GM08714 (cell line): ENCODE measurements at regions not wholly inside any gene's neighbourhood (a gene's known extent, or its start where the extent isn't known, plus 50 kb on each side); places are given as distances from the start of the nearest gene placed in this dataset.
A peak's percentile ranks its signal among the peaks of the same experiment; 100 is the strongest.

Experiments
- H3K4me3 ChIP-seq: fragments of 200-500 bp; sonication (Bioruptor generic); 2 replicates; pipeline ENCODE4 v1.5.1; 2014; ENCODE audit warnings: mild to moderate bottlenecking, low read length, inconsistent platforms
- ZNF274 ChIP-seq: IDR thresholded peaks from 2 replicates; pipeline ENCODE4 v1.6.1; 2012; ENCODE audit warnings: mild to moderate bottlenecking, low read depth, low read length

DNA sequence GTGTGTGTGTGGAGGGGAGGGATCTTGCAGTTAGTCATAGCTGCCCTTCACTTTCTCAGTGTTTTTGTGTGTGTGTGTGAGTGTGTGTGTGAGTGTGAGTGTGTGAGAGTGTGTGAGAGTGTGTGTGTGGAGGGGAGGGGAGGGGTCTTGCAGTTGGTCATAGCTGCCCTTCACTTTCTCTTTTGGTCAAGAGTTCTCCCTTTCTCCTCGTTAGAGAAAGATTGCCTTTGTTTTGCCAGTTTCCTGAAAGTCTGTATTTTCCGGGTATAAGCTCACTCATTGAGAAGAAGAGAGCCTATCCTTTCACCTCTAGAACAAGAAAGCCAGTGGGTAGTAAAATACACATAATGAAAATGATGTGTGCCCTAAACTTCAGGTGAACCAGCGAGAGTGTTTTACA is 75.2 kb upstream of the ENPP6 start:
- H3K4me3 ChIP-seq: no peak overlapping the region
- no peak for TF ChIP-seq ZNF274

DNA sequence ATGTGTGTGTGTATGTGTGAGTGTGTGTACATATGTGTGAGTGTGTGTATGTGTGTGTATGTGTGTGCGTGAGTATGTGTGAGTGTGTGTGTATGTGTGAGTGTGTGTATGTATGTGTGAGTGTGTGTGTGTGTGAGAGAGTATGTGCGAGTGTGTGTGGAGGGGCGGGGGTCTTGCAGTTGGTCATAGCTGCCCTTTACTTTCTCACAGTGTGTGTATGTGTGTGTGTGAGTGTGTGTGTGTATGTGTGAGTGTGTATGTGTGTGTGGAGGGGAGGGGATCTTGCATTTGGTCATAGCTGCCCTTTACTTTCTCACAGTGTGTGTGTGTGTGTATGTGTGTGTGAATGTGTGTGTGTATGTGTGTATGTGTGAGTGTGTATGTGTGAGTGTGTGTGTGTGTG is 74.8 kb upstream of the ENPP6 start:
- no peak overlapping the region for H3K4me3 ChIP-seq
- TF ChIP-seq ZNF274: no peak

DNA sequence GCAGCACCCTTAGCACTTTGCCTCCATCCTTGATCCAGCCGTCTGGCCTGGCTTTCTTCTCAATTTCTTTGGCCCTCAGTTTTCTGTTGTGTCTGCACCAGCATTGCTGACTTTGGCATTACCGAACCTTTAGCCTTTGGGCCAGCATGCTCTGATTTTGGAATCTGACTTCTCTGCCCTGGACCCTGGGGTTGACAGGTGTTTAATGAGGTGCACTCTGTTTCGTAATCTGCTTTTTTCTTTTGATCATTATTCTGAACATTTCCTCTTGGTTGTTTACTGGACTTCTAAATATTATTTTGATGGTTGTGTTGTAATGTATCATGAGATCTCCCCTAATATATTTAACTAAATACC is 71.5 kb upstream of the ENPP6 start:
- no peak for TF ChIP-seq ZNF274
- peak overlapping the region; percentile 1; the same call in 1 of the 2 replicates for H3K4me3 ChIP-seq

DNA sequence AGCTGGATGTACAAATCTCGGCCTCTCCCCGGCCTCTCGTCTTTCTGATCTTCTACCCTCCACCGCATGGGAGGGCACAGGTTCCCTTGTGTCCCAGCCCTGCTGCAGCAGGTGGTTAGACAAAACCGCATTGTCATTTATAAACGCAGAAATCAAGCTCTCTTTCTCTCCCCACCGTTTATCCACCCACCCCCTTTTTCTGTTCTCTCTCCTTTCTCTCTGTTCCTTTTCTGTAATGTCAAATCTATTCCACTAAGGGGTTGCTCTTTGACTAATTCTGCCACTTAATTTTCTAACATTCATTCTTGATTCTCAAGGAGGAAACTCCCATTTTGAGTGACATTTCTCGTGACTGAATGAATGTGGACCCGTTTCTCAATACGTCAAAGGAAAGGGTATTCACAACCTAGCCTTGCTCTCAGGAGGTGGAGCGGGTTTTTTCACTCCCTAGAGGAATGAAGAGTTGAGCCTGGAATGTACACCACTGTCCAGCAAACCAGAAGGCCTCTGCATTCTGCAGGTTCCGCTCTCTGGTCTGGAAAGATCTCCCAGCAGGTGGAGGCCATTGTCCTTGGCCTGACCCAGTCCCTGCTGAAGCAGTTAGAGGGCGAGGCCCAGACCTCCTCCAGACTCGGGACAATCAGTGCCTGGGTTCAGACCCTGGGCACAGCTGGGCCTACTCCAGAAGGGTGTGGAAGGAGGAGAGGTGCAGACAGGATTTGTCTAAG is 70.9 kb upstream of the ENPP6 start:
- no peak for TF ChIP-seq ZNF274
- H3K4me3 ChIP-seq: peak overlapping the region; percentile 46; the same call in 1 of the 2 replicates

DNA sequence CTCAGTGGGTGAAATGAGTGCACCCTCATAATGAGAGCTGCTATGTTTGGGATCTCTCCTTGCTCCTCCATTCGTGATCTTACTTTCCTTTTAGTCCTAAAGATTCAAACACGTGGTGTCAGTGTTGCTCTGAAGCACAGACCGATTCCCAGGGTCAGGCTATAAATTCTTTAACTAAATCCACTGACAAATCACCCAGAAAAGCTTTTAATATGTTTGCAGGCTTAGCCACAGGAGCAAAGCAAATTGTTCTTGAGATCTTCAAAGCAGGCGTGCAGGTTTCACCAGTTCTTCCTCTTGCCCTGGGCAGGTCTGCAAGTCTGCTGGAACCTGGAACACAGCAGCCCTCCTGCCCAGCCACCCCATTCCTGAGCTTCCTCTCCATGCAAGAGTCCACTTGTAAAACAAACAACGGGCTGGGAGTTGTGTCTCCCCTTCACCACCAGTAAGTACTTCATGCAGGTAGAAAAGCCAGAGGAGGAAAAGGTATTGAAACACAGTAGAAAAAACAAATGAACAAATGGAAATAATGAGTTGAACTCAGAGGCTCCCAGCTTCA is 70.1 kb upstream of the ENPP6 start:
- H3K4me3 ChIP-seq: peak overlapping the region; percentile 46; the same call in 1 of the 2 replicates
- TF ChIP-seq ZNF274: no peak

DNA sequence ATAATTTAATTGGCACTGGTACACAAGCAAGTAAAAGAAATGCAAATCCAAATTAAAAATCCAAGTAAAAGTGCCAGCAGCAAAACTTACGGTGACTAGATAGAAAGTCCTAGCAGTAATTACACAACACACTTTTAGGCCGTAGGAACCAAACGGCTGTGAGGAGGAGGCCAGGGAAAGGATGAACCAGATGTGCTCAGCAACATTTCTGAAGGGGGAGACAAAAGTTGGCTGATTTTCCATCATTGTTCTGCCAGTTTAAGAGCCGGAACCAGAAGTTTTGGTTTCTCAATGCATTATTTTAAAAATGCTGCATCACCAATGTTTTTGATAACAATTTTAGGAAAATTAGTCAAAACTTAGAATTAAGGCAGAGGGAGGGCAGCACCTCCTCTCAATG is 68.7 kb upstream of the ENPP6 start:
- H3K4me3 ChIP-seq: no peak overlapping the region
- TF ChIP-seq ZNF274: no peak

DNA sequence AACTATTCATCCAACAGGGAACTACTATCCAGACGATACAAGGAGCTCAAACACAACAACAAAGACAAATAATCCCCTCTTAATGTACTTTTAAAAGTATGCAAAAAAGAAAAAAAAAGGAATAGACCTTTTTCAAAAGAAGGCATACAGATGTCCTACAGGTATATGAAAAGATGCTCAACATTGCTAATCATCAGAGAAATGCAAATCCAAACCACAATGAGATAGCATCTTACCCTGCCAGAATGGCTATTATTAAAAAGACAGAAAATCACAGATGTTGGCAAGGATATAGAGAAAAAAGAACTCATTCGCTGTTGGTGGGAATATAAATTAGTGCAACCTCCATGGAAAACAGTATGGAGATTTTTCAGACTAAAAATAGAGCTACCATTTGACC is 67.1 kb upstream of the ENPP6 start:
- TF ChIP-seq ZNF274: no peak
- H3K4me3 ChIP-seq: no peak overlapping the region

DNA sequence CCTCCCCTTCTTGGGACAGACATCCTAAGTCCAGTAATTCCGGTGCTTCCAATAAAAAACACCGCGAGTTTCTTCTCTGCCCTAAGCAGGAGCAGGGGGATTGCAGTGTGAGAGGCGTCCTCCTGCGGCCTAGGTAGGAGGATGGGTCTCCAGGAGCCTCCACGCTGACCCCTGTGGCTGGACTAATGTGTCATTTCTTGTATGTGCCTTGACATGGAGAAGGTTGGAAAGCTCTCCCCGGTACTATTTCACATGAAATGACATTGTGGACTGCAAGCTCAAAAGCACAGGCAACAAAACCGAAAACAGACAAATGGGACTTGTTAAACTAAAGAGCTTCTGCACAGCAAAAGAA is 66.6 kb upstream of the ENPP6 start:
- TF ChIP-seq ZNF274: no peak
- H3K4me3 ChIP-seq: no peak overlapping the region; the same call in 1 of the 2 replicates

DNA sequence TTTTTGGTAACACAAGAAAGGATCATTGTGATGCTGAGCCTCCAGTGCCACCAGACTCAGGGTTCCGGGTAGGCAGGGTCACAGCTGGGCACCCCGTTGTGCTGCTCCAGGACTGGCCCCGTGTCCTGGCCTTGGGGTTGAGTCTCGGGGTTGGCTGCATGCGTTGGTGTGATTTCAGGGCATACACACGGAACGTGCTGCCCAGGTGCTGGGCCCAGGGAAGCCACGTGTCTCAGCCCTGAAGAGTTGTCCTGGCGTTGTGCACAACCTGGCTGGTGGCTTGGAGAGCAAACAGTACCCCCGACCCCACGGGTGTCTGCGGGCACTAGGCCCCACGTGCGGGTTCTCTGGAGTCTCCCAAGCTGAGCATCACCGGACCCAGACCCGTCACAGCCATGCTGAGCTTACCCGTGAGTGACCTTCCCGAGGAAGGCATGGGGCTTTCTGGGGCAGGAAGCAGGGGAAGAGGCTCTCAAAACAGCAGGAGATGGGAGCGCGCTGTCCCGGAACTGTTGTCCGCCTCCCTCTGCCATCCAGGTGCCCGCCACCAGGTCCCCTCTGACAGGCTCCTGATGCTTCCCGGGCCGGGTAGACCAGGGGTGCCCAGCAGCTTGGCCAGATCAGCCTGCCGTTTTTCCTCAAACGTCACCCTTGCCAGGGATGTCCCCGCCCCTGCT is 66.1 kb upstream of the ENPP6 start:
- peak overlapping the region; percentile 0; the same call in 1 of the 2 replicates for H3K4me3 ChIP-seq
- no peak for TF ChIP-seq ZNF274

DNA sequence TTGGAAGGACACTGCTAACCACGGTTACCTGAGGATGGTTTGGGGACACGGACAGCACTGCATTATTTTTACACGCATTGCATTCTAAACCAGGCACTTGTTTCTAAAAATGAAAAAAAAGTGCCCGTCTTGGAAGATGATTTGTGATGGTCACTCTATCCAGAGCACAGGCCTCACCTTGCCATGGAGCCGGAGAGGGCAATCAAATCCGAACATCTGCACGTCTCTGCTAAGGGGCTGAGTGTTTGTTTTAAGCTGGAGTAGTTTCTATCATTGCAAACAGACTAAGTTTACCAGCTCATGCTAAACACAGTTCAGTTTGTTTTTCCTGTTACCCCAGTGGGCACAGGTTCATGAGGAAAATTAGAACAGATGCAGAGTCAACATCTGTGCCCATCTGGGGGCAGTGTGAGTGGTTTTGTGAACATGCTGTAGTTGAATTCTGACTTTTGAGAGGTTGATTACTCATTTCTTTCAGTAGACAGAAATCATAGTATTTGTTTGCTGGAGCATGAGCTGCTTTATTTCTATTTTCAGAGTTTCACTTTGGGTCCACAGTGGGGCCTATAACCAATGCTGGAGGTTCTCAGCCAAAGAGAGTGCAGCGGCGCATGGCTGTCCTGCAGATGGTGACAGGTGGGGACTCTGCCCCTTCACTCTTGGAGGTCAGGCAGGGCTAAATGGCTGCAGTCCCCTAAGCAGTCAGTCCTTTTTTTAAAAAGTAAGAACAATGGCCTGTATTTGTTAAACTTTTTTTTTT is 65.4 kb upstream of the ENPP6 start:
- no peak for TF ChIP-seq ZNF274
- peak overlapping the region; percentile 33; the same call in 1 of the 2 replicates for H3K4me3 ChIP-seq

DNA sequence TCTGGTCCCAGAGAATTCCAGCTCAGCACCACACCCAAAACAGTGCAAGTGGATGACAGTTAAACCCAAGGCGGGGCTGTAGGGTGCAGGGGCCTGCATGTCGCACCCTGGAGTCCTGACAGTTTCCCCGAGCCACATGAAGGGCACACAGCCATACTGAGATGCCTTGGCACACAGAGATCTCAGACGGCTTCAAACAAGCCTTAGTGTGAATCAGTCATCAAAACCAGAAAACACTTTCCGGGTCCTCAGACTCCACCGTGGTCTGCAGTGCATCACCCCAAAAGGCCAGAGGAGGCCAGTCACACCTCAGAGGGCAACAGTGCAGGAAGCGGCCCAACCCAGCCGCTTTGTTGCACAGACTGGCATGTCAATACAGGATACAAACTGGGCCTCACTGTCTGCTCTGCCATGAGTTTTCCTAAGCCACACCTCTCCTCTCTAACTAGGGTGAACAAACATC is 64.6 kb upstream of the ENPP6 start:
- TF ChIP-seq ZNF274: no peak
- H3K4me3 ChIP-seq: no peak overlapping the region; the same call in 1 of the 2 replicates

DNA sequence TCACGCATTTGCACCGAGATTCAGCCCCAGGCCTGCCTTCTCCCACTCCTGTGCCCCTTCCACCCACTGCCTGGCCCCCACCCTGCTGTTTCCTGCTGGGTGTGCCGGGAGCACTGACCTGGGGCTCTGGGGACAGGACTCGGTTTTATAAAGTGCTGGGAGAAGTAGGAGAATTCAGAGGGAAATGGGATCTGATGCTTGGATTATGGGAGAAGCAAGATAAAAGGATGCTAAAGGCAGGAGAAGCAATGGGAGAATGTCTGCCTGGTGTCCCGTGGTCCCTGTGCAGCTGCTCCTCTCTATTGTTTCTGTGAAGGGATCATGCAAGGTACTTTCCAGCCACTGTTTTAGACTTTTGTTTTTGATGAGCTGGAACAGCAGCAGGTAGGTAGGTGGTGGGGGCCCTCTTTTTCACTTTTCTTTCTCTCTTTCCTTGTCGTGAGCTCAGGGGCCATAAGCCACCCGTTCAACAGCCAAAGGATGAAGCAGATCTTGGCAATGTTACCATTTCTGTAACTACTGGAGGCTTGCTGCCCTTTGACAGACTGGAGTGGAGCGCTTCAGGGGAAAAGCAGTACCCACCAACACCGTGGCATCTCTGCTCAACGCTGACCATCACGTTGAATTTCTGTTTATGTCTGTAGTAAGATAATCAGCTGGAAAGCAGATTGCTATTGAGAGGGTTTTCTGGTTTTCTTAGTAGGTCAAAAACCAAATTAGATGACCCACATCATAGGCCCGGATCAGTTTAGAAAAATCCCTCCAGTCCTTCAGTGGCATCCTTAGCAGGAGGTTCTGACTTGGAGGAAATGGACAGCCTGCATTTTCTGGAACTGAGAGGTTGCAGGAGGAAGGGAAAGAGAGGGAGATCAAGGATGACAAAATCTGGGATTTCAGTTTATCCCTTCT is 63.8 kb upstream of the ENPP6 start:
- TF ChIP-seq ZNF274: no peak
- H3K4me3 ChIP-seq: peak overlapping the region; percentile 13; the same call in 1 of the 2 replicates

DNA sequence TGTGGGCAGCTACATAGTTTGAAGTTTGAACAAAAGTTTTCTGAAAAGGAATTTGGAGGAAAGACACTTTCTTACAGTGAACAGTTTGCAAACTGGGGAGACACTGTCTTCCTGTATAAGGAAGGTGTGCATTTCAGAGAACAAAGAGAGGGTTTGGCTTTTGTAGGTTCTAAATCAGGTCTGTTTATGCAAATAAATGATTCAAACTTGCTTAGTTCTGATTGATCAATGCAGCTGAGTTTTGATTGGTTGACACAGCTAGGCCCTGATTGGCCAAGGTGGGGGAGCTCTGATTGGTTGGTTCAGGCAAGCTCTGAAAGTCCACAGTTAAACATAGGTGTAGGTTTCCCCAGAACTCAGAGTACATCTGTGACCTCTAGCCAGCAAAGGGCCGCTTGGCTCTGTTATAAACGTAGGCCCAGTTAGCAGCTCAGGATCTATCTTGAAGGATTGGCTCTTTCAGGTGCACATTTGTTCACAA is 63.0 kb upstream of the ENPP6 start:
- H3K4me3 ChIP-seq: peak overlapping the region; percentile 13; the same call in 1 of the 2 replicates
- TF ChIP-seq ZNF274: no peak
